GM12875 (cell line): ENCODE measurements at regions not wholly inside any gene's neighbourhood (a gene's known extent, or its start where the extent isn't known, plus 50 kb on each side); places are given as distances from the start of the nearest gene placed in this dataset.

ENCODE experiments used
- H3K4me3 ChIP-seq: one replicate; pipeline ENCODE4 v1.5.1; 2011; ENCODE audit warnings: low read depth, low read length, control low read depth
- TF ChIP-seq, protein P1 (sequence below): IDR thresholded peaks from 2 replicates; pipeline ENCODE4 v1.5.1; 2011; ENCODE audit warnings: low read depth, mild to moderate bottlenecking, control low read depth, inconsistent platforms, low read length, moderate library complexity, borderline replicate concordance; ENCODE audit not compliant: insufficient read depth

DNA sequence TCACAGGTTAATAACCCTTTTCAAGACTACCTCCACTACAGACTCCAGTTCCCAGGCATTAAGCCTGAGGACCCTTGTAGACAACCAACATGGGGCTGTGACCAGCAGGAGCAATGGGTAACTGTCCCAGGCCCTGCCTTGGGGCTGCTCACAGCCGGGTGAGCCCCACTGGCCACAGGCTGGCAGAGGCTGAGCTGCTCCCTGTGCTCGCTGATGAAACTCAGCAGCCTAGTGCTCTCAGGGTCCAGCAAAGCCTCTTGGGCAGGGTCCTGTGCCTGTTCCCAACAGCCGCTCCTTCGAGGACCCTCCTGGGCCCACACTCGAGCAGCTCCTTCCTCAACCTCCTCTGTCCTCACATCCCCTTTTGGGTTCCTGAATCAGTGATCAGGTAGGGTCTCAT lies 99.8 kb downstream of the VPREB1 start:
- H3K4me3 ChIP-seq = no peak overlapping the region
- TF ChIP-seq, protein P1, sequence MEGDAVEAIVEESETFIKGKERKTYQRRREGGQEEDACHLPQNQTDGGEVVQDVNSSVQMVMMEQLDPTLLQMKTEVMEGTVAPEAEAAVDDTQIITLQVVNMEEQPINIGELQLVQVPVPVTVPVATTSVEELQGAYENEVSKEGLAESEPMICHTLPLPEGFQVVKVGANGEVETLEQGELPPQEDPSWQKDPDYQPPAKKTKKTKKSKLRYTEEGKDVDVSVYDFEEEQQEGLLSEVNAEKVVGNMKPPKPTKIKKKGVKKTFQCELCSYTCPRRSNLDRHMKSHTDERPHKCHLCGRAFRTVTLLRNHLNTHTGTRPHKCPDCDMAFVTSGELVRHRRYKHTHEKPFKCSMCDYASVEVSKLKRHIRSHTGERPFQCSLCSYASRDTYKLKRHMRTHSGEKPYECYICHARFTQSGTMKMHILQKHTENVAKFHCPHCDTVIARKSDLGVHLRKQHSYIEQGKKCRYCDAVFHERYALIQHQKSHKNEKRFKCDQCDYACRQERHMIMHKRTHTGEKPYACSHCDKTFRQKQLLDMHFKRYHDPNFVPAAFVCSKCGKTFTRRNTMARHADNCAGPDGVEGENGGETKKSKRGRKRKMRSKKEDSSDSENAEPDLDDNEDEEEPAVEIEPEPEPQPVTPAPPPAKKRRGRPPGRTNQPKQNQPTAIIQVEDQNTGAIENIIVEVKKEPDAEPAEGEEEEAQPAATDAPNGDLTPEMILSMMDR = no peak

DNA sequence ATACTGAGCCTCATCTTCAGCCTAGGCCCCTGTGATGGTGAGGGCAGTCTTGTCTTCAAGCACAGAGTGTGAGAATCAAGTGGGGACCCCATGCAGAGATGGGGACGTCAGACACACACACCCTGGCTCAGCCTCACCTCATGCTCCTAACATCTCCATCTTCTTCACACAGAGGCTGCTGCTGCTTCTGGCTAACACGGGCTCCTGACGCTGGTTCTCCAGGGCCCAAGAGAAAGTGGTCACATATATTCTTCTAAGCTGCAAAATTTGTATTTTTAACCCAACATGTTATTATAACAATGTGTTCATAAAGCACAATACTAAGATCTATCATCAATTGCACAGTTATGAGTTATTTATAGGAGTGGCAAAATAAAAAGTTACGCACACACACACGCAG lies 101.2 kb downstream of the VPREB1 start:
- TF ChIP-seq, protein P1 = no peak
- no peak overlapping the region for H3K4me3 ChIP-seq

DNA sequence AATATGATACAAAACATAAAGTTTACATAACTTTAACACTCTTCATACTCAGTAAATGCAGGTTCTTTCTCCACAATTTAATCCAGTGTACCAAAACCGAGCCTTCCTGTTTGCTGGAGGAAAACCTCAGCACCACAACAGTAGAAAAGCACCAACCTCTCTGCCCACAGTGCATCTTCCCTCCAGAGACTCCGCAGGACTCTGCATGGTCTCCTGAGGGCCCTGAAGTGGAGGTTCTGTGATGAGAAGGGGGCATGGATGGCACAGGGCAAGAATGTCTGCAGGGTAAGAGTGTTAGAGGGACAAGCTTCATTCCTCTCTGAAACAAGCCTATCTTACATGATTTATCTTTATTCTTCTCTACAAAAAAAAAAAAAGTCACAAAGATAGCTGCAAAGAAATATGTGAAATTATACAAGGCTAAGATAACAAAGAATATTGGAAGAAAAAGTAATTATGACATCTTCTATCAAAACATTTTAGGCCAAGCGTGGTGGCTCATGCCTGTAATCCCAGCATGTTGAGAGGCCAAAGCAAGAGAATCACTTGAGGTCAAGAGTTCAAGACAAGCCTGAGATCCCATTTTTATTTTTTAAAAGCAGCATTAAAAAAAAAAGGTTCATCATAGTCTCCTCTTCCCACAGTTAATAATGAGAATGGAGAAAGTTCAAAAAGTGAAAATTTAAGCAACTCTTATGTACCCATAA lies 102.0 kb downstream of the VPREB1 start:
- TF ChIP-seq, protein P1 = no peak
- H3K4me3 ChIP-seq = no peak overlapping the region

DNA sequence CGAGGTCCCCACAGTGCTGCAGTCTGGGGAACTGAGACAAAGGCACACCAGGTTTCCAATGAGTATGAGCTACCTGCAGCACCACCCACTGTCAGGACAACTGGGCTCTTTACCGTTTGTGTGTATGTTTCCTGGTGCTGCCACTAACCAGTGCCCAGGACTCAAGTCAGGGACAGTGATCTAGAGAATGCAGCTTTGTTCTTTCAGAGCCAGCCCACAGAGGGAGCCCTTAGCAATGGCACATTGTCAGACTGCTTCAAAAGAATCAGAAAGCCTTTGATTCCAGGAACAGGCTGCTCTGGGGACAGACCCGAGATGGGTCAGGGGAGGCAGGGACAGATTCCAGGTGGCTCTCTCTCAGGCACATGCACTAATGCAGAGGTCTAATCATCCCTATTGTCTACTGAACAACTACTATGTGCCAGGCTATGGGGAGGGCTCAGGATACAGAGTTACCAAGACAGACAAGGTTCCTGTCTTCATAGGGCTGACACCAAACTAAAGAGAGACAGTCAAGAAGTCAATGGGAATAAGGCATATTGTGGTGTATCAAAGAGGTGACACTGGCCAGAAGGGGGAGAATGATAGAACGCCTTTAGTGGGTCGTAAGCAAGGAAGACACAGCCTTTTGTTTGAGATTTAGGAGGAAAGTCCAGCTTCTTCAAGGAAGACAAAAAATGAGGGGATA lies 103.7 kb downstream of the VPREB1 start:
- TF ChIP-seq, protein P1 = 0 out of 2 replicates have a peak, but pooled peaks have one; percentile 21
- H3K4me3 ChIP-seq = no peak overlapping the region

DNA sequence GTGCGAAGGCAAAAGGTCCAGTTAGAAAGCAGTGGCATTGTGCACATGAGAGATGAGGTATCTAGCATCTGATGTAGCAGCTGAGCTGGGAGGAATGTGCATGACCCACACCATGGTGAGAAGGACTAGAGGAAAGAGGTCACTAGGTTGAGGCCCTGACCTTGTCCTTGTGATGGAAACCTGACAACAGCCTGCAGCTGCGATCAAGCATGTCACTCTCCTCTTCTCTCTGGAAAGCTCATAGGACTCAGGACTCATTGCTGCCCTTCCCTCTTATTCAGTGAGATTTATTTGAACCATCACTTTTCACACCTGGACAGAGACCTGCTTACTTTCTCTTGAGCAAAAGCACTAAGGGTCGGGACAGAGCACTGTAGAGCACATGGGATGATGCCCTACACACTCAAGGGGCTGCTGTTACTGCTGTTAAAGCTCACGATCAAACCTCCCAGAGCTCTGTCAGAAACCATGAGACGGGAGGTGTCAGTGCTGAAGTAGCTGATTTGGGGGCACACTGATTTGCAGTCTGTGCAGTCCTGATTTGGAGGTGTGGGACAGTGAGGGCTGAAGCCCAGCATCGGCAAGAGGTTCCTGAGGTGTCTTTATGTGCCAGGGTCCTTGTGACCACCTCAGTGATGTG lies 104.3 kb downstream of the VPREB1 start:
- no peak overlapping the region for H3K4me3 ChIP-seq
- TF ChIP-seq, protein P1 = no peak

DNA sequence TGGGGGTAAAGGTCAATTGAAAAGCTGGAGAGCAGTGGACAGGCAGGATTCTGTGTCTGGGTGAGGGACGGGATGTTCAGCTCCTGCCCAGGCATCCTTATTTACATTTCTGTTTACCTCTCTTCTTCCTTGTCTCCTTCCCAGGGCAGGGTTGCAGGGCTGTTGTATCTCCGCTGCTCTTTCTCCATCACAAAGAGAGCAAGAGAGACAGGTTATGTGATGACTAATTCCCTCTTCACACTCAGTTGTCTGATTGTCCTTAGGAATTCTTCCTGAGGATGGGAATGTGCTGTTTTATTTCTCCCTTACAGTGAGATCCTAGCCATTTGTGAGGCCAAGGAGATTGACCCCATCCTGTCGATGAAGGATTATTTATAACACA lies 104.9 kb downstream of the VPREB1 start:
- H3K4me3 ChIP-seq = no peak overlapping the region
- TF ChIP-seq, protein P1 = no peak
